ENCODE measurements at regions not wholly inside any gene's neighbourhood (a gene's known extent, or its start where the extent isn't known, plus 50 kb on each side); places are given as distances from the start of the nearest gene placed in this dataset.

- TF ChIP-seq CTCF (IDR thresholded peaks at IDR 0.05): no peak
- TF ChIP-seq POLR2AphosphoS5 (IDR thresholded peaks at IDR 0.05): no peak
Observed at GRCh38 chr2:236510034-236510433, 59.6 kb upstream of the ACKR3 start.

Measured in breast epithelium (tissue), 3 donors.